Astrocyte (in vitro differentiated cells and primary cell): ENCODE measurements at regions not wholly inside any gene's neighbourhood (a gene's known extent, or its start where the extent isn't known, plus 50 kb on each side); places are given as distances from the start of the nearest gene placed in this dataset.

Experiments
- DNase-seq: peaks from one replicate; pipeline ENCODE4 v3.0.0-alpha.2; 2010; ENCODE audit warnings: low read depth
- FAIRE-seq: peaks from 2 replicates; lab custom pipeline; 2011; peaks lifted over from hg19 to GRCh38; lab: Jason Lieb, UNC
- H2AFZ ChIP-seq: 2 replicates; pipeline ENCODE4 v1.6.0; 2012; ENCODE audit warnings: low read depth, low read length, inconsistent platforms
- H3K27ac ChIP-seq: 2 replicates; pipeline ENCODE4 v1.5.1; 2011; ENCODE audit warnings: low read depth, low read length, inconsistent platforms
- H3K27me3 ChIP-seq: 2 replicates; pipeline ENCODE4 v1.6.0; 2011; ENCODE audit warnings: low read length, inconsistent platforms; ENCODE audit not compliant: insufficient read depth
- H3K36me3 ChIP-seq: 2 replicates; pipeline ENCODE4 v1.5.1; 2011; ENCODE audit warnings: low read length, inconsistent platforms; ENCODE audit not compliant: insufficient read depth
- H3K4me1 ChIP-seq: 2 replicates; pipeline ENCODE4 v1.5.1; 2011; ENCODE audit warnings: low read length, inconsistent platforms; ENCODE audit not compliant: insufficient read depth
- H3K4me2 ChIP-seq: 2 replicates; pipeline ENCODE4 v1.6.0; 2012; ENCODE audit warnings: low read length, inconsistent platforms
- H3K4me3 ChIP-seq: 2 replicates; pipeline ENCODE4 v1.5.1; 2011; ENCODE audit warnings: low read depth, mild to moderate bottlenecking, low read length, inconsistent platforms; ENCODE audit not compliant: insufficient read depth
- H3K79me2 ChIP-seq: 2 replicates; pipeline ENCODE4 v1.6.0; 2012; ENCODE audit warnings: mild to moderate bottlenecking, low read length, inconsistent platforms; ENCODE audit not compliant: insufficient read depth
- H3K9ac ChIP-seq: 2 replicates; pipeline ENCODE4 v1.6.0; 2012; ENCODE audit warnings: mild to moderate bottlenecking, low read length, inconsistent platforms
- H3K9me3 ChIP-seq: 2 replicates; pipeline ENCODE4 v1.5.1; 2012; ENCODE audit warnings: low read depth, mild to moderate bottlenecking, low read length, inconsistent platforms; ENCODE audit not compliant: insufficient read depth
- H4K20me1 ChIP-seq: 2 replicates; pipeline ENCODE4 v1.6.0; 2012; ENCODE audit warnings: low read length, inconsistent platforms; ENCODE audit not compliant: insufficient read depth
- H3K27ac Mint-ChIP-seq: one replicate; pipeline ENCODE4 v1.8.0; 2021; ENCODE audit warnings: mild to moderate bottlenecking, mixed read lengths; ENCODE audit not compliant: unreplicated experiment
- H3K27me3 Mint-ChIP-seq: one replicate; pipeline ENCODE4 v1.8.0; 2021; ENCODE audit warnings: low read depth, mixed read lengths; ENCODE audit not compliant: unreplicated experiment
- H3K36me3 Mint-ChIP-seq: one replicate; pipeline ENCODE4 v1.8.0; 2021; ENCODE audit warnings: low read depth, mixed read lengths; ENCODE audit not compliant: unreplicated experiment
- H3K4me1 Mint-ChIP-seq: one replicate; pipeline ENCODE4 v1.8.0; 2021; ENCODE audit warnings: low read depth, mixed read lengths; ENCODE audit not compliant: unreplicated experiment
- H3K4me3 Mint-ChIP-seq: one replicate; pipeline ENCODE4 v1.8.0; 2021; ENCODE audit warnings: mild to moderate bottlenecking, moderate library complexity, mixed read lengths; ENCODE audit not compliant: unreplicated experiment
- H3K9me3 Mint-ChIP-seq: one replicate; pipeline ENCODE4 v1.8.0; 2021; ENCODE audit warnings: mild to moderate bottlenecking, mixed read lengths; ENCODE audit not compliant: unreplicated experiment
- EZH2 ChIP-seq: IDR thresholded peaks from 2 replicates; pipeline ENCODE4 v1.6.1; 2012; ENCODE audit warnings: mild to moderate bottlenecking, low read length, inconsistent platforms; ENCODE audit not compliant: insufficient read depth
- TF ChIP-seq, protein P1 (sequence below): IDR thresholded peaks from 2 replicates; pipeline ENCODE4 v1.5.1; 2011; ENCODE audit warnings: low read depth, mild to moderate bottlenecking, inconsistent platforms, low read length, moderate library complexity; ENCODE audit not compliant: insufficient read depth

GRCh38 chr14:62079038-62079437 lies 316.8 kb downstream of the SNAPC1 start:
- H3K36me3 Mint-ChIP-seq = peaks cover 5% of the 10 kb centered on the region
- Histone ChIP-seq H3K4me2 (no peak overlapping the region), H2AFZ (no peak overlapping the region), H3K9me3 (no peaks in the 10 kb centered on the region), H3K9ac (no peak overlapping the region), H3K4me1 (no peaks in the 10 kb centered on the region), H3K36me3 (no peaks in the 10 kb centered on the region), H3K79me2 (no peaks in the 10 kb centered on the region), H3K27ac (no peak overlapping the region), H4K20me1 (no peaks in the 10 kb centered on the region), H3K4me3 (no peak overlapping the region), H3K27me3 (no peaks in the 10 kb centered on the region)
- H3K4me3 Mint-ChIP-seq = no peak overlapping the region
- H3K27me3 Mint-ChIP-seq = peaks cover 4% of the 10 kb centered on the region
- TF ChIP-seq, protein P1, sequence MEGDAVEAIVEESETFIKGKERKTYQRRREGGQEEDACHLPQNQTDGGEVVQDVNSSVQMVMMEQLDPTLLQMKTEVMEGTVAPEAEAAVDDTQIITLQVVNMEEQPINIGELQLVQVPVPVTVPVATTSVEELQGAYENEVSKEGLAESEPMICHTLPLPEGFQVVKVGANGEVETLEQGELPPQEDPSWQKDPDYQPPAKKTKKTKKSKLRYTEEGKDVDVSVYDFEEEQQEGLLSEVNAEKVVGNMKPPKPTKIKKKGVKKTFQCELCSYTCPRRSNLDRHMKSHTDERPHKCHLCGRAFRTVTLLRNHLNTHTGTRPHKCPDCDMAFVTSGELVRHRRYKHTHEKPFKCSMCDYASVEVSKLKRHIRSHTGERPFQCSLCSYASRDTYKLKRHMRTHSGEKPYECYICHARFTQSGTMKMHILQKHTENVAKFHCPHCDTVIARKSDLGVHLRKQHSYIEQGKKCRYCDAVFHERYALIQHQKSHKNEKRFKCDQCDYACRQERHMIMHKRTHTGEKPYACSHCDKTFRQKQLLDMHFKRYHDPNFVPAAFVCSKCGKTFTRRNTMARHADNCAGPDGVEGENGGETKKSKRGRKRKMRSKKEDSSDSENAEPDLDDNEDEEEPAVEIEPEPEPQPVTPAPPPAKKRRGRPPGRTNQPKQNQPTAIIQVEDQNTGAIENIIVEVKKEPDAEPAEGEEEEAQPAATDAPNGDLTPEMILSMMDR = no peak
- no peak for TF ChIP-seq EZH2
- H3K9me3 Mint-ChIP-seq = peaks cover 2% of the 10 kb centered on the region
- no peak for FAIRE-seq
- H3K4me1 Mint-ChIP-seq = no peaks in the 10 kb centered on the region
- DNase-seq = no peak
- H3K27ac Mint-ChIP-seq = no peak overlapping the region

GRCh38 chr14:62081012-62081612 lies 318.9 kb downstream of the SNAPC1 start:
- Mint-ChIP-seq H3K4me3 (no peak overlapping the region), H3K36me3 (peaks cover 7% of the 10 kb centered on the region), H3K27me3 (peaks cover 3% of the 10 kb centered on the region), H3K9me3 (peaks cover 3% of the 10 kb centered on the region), H3K4me1 (no peaks in the 10 kb centered on the region), H3K27ac (no peak overlapping the region)
- Histone ChIP-seq H3K27me3 (no peaks in the 10 kb centered on the region), H3K4me2 (no peak overlapping the region), H3K4me3 (no peak overlapping the region), H3K4me1 (no peaks in the 10 kb centered on the region), H3K36me3 (no peaks in the 10 kb centered on the region), H3K9ac (no peak overlapping the region), H3K79me2 (no peaks in the 10 kb centered on the region), H3K9me3 (peaks cover 8% of the 10 kb centered on the region), H4K20me1 (no peaks in the 10 kb centered on the region), H3K27ac (no peak overlapping the region), H2AFZ (no peak overlapping the region)
- DNase-seq (no peak), FAIRE-seq (no peak)
- TF ChIP-seq, protein P1 = no peak
- no peak for TF ChIP-seq EZH2

DNA sequence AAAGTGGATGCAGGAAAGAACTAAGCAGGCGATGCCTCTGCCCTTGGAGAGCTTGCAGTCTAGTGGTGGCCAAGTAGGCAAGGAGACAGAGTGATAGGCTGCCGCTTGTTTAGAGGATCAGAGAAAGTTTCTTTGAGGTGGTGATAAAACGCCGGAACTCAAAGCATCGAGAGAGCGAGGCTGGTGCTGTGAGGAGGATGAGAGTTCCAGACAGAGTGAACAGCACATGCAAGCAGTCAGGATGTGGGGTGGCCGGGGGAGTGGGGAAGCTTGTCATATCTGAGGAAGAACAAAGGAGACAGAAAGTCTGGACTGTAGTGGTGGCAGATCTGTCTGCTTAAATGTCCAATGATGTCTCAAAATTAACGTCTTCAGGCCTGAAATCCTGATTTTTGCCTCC lies 319.7 kb downstream of the SNAPC1 start:
- H3K27ac ChIP-seq = no peak overlapping the region
- no peaks in the 10 kb centered on the region for H3K79me2 ChIP-seq
- DNase-seq (no peak), FAIRE-seq (no peak)
- Mint-ChIP-seq H3K4me3 (no peak overlapping the region), H3K27ac (no peak overlapping the region), H3K27me3 (peaks cover 3% of the 10 kb centered on the region), H3K9me3 (peaks cover 3% of the 10 kb centered on the region), H3K4me1 (no peaks in the 10 kb centered on the region), H3K36me3 (peaks cover 8% of the 10 kb centered on the region)
- no peaks in the 10 kb centered on the region for H4K20me1 ChIP-seq
- H3K9me3 ChIP-seq = peaks cover 8% of the 10 kb centered on the region
- no peaks in the 10 kb centered on the region for H3K4me1 ChIP-seq
- no peak overlapping the region for H3K4me3 ChIP-seq
- H3K4me2 ChIP-seq = no peak overlapping the region
- H3K36me3 ChIP-seq = no peaks in the 10 kb centered on the region
- no peaks in the 10 kb centered on the region for H3K27me3 ChIP-seq
- TF ChIP-seq, protein P1 = no peak
- H3K9ac ChIP-seq = no peak overlapping the region
- H2AFZ ChIP-seq = no peak overlapping the region
